Stimulated activated CD8-positive, alpha-beta memory T cell treated with anti-CD3 and anti-CD28 coated beads, Interleukin-2, amount 100 ng/mL, for 1 hour (primary cell): ENCODE measurements at regions not wholly inside any gene's neighbourhood (a gene's known extent, or its start where the extent isn't known, plus 50 kb on each side); places are given as distances from the start of the nearest gene placed in this dataset.
"Not testable (repeated sequence)": the region's sequence is repeated elsewhere in the genome, so short reads cannot be mapped to it uniquely, and the experiment has no call there.

Source experiments
- DNase-seq, 2 donors: peaks; one replicate each; pipeline ENCODE4 v3.0.0-alpha.2; 2020; ENCODE audit warnings: low read depth in 2 of 2

GRCh38 chr11:129503646-129504045 lies 128.0 kb downstream of the BARX2 start:
- no peak for DNase-seq

GRCh38 chr11:129505266-129505665 lies 129.6 kb downstream of the BARX2 start:
- DNase-seq: no peak

GRCh38 chr11:129508163-129508562 lies 132.5 kb downstream of the BARX2 start:
- no peak for DNase-seq

GRCh38 chr11:129528296-129528695 lies 152.6 kb downstream of the BARX2 start:
- no peak for DNase-seq

GRCh38 chr11:129530154-129530895 lies 154.7 kb downstream of the BARX2 start:
- no peak for DNase-seq

- no peak for DNase-seq
Observed at GRCh38 chr11:129533395-129533794, 157.7 kb downstream of the BARX2 start.

GRCh38 chr11:129536338-129536737 lies 160.7 kb downstream of the BARX2 start:
- no peak for DNase-seq

GRCh38 chr11:129538323-129538722 lies 162.7 kb downstream of the BARX2 start:
- DNase-seq: no peak

- DNase-seq: no peak
Observed at GRCh38 chr11:129543515-129544290, 168.1 kb downstream of the BARX2 start.

GRCh38 chr11:129544691-129545090 lies 169.0 kb downstream of the BARX2 start:
- no peak for DNase-seq

- DNase-seq: no peak
Observed at GRCh38 chr11:129546266-129546665, 170.6 kb downstream of the BARX2 start.

- no peak for DNase-seq
Observed at GRCh38 chr11:129557421-129557820, 181.8 kb downstream of the BARX2 start.

GRCh38 chr11:129569007-129569406 lies 193.4 kb downstream of the BARX2 start:
- DNase-seq: no peak

- DNase-seq: not testable (repeated sequence)
Observed at GRCh38 chr11:129572667-129573066, 197.0 kb downstream of the BARX2 start.

GRCh38 chr11:129573161-129573560 lies 197.5 kb downstream of the BARX2 start:
- no peak for DNase-seq

- no peak for DNase-seq
Observed at GRCh38 chr11:129574431-129574830, 198.8 kb downstream of the BARX2 start.

- DNase-seq: no peak
Observed at GRCh38 chr11:129576652-129577051, 201.0 kb downstream of the BARX2 start.

- no peak for DNase-seq
Observed at GRCh38 chr11:129578006-129578405, 202.4 kb downstream of the BARX2 start.

- no peak for DNase-seq
Observed at GRCh38 chr11:129580278-129580677, 204.6 kb downstream of the BARX2 start.

GRCh38 chr11:129584316-129584715 lies 208.7 kb downstream of the BARX2 start:
- DNase-seq: no peak

- no peak for DNase-seq
Observed at GRCh38 chr11:129589190-129589860, 213.7 kb downstream of the BARX2 start.

GRCh38 chr11:129590030-129590752 lies 214.5 kb downstream of the BARX2 start:
- DNase-seq: no peak
